ACHN (cell line): ENCODE measurements at regions not wholly inside any gene's neighbourhood (a gene's known extent, or its start where the extent isn't known, plus 50 kb on each side); places are given as distances from the start of the nearest gene placed in this dataset.
"Not testable (repeated sequence)": the region's sequence is repeated elsewhere in the genome, so short reads cannot be mapped to it uniquely, and the experiment has no call there.

ENCODE experiments used
- DNase-seq: peaks from one replicate; pipeline ENCODE4 v3.0.0-alpha.2; 2015
- in situ Hi-C: cut with HindIII; loops from 2 replicates; pipeline ENCODE4 v1.10.0; 2017; ENCODE audit warnings: low sequenced_read_pairs, low pct_ligation_motif_present, low pct_unique_long_range_greater_than_20kb

- peak; percentile 20 for DNase-seq
- in situ Hi-C loops, result not testable (repeated sequence)
These were observed 59.7 kb upstream of the FRG2C start for GRCh38 chr3:75604286-75604934.

GRCh38 chr3:75607996-75608395 is 56.1 kb upstream of the FRG2C start:
- in situ Hi-C loops, DNase-seq: not testable (repeated sequence)

- DNase-seq, in situ Hi-C loops: not testable (repeated sequence)
These were observed 54.5 kb upstream of the FRG2C start for GRCh38 chr3:75609598-75609997.

GRCh38 chr3:75610773-75611172 is 53.4 kb upstream of the FRG2C start:
- no peak for DNase-seq
- in situ Hi-C loops, result no loop called here

- in situ Hi-C loops, DNase-seq: not testable (repeated sequence)
These were observed 52.2 kb upstream of the FRG2C start for GRCh38 chr3:75611724-75612460.
